Hematopoietic multipotent progenitor cell treated with erythropoietin and hydrocortisone succinate and interleukin-3 and kit ligand, for 8 days (in vitro differentiated cells): ENCODE measurements at regions not wholly inside any gene's neighbourhood (a gene's known extent, or its start where the extent isn't known, plus 50 kb on each side); places are given as distances from the start of the nearest gene placed in this dataset.
"Not testable (repeated sequence)": the region's sequence is repeated elsewhere in the genome, so short reads cannot be mapped to it uniquely, and the experiment has no call there.

Experiments used
- DNase-seq: peaks from one replicate; pipeline ENCODE4 v3.0.0-alpha.2; 2015

DNA sequence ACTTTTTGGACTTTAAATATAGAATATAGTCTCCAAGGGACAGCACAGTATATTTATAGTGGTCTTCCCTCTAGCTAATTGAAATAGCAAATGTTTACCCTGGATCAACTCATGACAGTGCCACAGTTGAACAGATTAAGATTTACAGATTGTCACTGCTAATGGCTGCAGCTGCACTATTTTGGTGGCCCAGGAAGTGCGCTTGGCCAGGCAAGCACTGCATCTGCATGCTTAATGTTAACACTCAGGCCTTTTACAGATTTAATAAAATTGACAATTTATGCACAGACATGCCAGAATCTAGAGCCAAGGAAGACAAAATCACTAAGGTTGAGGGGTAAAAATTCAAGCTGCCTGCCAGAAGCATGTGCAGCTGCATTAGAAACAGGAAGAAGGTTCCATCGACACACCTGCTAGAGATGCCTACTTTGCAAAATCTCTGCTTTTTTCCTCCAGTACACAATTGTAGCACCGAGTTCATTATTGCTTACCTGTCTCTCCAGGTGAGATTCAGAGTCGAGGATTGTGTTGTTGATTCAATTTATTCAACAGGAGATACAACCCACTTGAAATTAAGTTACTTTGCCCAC, 1042.3 kb upstream of the NRXN1 start:
- DNase-seq: no peak

DNA sequence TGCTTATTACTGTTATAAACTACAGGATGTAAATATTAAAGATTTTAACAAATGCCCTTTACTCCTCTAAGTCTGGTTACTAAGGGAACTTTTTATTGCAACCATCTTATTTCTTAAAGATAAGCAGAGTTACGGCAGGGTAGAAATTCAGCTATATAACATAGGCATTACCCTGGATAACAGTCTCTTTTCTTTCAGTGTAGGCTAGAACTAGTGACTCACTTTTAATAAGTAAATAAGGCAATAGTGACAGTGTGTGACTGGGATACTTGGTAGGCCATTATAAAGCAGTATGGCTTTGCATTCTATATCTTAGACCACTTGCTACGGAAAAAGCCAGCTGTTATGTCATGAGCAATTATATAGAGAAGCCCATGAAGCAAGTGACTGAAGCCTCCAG, 1041.0 kb upstream of the NRXN1 start:
- no peak for DNase-seq

DNA sequence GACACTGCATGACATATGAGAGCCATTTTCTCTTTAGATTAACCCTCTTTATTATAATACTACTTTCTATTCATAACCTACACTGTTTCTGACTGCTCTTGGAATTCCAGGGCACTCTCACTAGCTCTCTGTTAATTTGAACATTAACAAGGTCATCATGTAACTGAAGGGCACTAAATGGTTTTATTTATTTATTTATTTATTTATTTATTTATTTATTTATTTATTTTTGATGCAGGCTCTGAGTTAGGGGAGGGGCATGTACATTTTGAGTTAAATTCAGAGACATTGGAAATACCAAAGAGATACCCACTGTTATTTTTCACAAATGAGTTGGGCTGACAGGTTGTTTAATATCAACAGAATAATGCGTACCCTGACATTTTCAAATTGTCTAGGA, 1038.7 kb upstream of the NRXN1 start:
- no peak for DNase-seq

DNA sequence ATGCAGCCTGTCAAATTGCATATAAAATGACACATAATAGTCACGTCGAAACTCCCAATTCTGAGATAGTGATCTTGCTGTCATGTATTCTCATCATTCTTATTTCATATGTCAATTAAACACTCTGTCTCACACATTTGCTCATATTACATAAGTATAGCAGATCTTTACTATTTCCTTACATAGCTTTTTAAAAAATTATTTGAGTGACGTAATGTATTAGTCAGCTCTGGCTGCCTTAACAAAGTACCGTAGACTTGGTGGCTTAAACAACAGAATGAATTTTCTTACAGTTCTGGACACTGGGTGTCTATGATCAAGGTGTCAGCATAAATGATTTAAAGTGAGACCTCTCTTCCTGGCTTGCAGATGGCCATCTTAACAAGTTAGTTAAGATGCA, 1032.3 kb upstream of the NRXN1 start:
- DNase-seq: no peak

DNA sequence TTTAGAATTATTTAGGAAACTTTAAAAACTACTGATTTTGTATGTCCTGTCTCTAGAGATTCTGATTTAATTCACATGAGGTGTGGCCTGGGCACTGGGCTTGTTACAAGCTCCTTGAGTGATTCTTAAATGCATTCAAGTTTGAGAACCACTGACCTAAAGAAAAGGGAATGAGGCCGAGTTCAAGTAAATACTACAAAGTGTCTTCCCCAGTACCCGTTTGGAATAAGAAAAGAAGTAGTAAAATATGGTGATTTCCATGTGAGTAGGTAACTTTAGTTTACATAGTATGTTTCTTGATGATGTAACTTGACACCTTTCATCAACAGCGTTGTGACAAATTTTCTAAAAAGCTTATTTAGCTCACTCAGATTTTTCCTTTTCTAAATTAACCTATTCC, 1022.9 kb upstream of the NRXN1 start:
- DNase-seq: no peak

DNA sequence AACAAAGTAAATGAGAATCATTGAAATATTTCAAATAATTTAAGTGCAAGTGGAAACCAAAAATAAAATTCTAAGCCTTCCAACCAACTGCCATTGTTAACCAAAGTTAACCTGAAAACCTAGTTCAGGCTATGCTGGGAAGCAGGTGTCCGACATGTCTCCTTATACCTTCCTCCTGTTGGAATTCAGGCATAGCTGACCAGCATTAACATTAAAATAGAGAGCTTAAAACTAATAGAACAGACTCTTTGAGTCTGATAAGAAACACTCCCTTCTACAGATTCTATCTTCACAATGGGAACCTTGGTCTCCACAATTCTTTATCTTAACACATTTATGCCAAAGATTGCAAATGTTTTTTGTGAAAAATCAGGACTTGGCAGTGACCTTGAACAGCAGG, 1004.9 kb upstream of the NRXN1 start:
- no peak for DNase-seq

DNA sequence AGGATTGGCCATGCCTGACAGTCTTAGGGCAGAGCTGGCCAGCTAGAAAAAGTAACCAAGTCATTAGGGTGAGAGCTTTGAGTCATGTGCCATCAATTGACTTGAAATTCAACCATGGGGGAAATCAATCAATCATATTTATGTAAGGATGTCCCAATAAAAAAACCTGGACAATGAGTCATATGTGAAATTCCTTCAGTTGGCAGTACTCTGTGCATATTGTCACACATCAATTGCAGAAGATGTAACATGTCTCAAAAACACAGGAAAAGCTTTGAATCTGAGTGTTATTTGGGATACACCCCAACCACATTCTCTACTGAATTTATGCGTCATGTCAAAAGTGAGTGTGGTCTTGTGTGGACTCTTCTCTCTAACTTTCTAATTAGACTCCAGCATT, 1004.1 kb upstream of the NRXN1 start:
- DNase-seq: no peak

DNA sequence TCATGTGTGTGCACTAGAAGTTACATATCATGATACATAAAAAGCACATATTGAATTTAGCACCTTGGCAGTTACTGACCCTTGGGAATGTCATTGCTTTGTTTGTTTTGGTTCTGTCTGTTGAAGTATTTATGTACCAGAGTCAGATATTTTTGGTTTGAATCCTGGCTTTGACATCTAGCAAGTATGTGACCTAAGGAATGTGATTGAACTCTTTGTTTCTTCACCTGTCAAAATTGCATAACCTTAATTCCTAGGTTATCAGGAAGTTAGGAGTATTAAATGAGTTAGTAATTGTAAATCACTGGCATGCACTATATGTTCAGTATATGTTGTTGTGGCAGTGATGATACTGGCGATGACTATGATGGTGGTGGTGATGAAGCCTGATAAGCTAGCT, 1003.5 kb upstream of the NRXN1 start:
- no peak for DNase-seq

DNA sequence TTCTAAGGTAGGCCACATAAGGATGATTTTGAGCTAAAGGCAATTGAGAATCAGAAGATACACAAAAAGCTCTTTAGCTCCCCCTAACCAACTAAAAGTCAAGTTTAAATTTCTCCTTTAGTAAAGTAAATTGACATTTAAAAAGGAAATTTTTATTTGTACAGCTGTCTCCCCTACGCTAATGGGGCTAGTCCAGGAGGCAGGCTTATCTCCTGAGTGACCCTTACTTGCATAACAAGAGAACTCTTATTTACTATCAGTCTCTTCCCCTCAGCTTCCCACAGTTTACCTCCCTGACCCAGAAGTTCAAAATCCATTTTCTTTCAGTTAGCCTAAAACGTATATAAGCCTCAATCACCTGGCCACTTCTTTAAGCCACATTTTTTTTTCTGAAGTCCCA, 1002.8 kb upstream of the NRXN1 start:
- DNase-seq: no peak

DNA sequence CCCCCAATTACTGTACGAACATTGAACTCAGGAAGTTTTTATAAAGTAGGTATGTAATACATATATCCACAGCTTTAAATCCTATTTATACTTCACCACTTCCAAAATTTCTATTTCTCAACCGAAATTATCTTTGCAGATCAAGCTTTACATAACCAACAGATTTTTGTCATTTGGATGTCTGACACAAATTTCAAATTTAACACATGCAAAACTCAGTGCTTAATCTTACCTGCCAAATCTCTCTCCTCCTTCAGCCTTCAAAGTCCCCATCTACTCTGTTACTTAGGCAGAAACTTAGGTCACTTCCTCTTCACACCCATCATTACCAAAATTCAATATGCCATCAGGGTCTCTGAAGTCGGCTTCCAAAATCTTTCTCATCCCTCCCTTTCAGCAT, 990.1 kb upstream of the NRXN1 start:
- no peak for DNase-seq

DNA sequence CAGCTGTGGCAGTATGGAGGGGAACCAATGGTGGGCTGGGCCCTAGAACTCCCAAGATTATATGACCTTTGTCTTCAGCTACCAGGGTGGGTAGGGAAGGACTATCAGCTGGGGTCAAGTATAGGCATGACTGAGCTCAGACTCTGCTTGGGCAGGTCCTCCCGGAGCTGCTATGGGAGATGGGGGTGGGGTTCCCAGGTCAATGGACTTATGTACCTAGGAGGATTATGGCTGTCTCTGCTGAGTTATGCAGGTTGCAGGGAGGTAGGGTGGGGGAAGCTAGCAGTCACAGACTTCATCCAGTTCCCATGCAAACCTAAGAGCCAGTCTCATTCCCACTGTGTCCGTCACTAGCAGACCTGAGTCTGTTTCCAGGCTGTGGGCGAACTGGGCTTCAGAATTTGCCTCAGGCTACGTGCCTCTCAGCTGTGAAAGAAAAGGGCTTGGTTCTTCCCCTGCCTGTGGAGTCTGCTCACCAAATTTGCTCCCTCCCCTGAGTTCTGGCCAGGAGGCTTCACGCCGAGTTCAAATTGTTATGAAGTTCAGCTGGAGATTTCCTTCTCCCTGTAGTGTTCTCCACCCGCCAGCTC, 985.8 kb upstream of the NRXN1 start:
- DNase-seq: no peak

DNA sequence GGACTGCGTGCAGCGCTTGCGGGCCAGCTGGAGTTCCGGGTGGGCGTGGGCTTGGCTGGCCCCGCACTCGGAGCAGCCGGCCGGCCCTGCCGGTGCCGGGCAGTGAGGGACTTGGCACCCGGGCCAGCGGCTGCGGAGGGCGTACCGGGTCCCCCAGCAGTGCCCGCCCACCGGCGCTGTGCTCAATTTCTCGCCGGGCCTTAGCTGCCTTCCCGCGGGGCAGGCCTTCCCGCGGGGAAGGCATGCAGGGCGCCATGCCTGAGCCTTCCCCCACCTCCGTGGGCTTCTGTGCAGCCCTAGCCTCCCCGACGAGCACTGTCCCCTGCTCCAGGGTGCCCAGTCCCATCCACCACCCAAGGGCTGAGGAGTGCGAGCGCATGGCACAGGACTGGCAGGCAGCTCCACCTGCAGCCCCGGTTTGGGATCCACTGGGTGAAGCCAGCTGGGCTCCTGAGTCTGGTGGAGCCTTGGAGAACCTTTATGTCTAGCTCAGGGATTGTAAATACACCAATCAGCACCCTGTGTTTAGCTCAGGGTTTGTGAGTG, 975.0 kb upstream of the NRXN1 start:
- not testable (repeated sequence) for DNase-seq

DNA sequence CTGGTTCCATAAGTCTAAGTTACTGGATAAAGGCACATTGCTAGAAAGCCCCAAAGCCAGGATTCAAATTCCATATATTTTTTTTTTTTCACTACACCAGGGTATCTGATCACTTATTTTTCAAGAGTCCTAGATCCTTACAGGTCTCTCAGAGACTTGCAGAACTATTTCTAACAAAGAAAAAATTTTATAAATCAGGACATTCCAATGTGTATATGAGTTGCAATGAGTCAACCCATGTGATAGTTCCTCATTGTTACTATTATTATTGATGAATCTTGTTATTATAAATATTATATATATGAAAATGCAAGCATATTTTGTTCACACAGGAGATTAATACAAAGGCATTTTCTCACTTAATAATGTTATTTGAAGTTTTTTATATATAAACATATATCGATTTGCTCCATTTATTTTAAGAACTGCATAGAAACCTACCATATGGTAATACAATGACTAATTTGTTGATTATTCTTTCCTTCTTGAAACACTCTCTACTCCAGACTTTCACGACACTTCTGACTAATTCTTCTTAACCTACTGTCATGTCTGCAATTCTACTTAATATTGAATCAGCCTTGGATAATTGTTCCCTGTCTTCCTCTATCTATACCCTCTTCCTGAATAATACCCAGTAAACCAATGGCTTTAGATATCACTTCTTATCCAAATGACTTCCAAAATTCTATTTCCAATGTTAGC, 968.4 kb upstream of the NRXN1 start:
- no peak for DNase-seq

DNA sequence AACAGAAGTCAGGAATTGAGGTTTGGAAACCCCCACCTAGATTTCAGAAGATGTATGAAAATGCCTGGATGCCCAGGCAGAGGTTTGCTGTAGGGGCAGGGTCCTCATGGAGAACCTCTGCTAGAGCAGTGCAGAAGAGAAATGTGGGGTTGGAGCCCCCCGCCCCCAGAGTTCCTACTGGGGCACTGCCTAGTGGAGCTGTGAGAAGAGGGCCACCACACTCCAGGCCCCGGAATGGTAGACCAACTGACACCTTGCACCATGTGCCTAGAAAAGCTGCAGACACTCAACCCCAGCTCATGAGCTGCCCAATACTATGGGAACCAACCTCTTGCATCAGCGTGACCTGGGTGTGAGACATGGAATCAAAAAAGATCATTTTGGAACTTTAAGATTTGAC, 967.0 kb upstream of the NRXN1 start:
- DNase-seq: no peak

DNA sequence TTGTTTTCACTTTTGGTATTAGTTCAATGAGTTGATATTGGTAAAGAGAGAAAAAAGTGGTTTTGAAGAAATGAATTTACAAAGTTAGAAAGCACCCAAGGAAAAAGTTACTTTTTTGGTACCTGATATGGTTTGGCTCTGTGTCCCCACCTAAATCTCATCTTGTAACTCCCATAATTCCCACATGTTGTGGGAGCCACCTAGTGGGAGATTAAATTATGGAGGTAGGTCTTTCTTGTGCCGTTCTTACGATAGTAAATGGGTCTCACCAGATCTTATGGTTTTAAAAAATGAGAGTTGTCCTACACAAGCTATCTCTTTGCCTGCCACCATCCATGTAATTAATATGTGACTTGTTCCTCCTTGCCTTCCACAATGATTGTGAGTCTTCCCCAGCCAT, 965.6 kb upstream of the NRXN1 start:
- DNase-seq: no peak

DNA sequence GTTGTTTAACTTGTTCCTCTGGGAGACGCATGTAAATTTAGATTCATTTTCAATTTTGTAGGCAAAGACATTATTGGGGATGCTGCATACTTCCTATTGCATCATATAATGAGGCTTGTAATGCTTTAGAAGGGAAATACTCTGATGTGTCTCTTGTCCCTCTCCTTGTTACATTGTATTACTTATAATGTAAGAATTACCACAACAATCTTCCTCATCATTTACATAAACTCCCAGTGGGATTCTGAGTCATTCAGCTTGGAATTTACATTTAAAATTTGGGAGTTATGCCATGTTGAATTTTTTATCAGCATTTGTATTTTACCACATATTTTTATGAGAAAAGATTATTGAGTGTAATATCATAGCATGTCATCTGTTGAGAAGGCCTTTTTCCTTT, 963.4 kb upstream of the NRXN1 start:
- DNase-seq: no peak

DNA sequence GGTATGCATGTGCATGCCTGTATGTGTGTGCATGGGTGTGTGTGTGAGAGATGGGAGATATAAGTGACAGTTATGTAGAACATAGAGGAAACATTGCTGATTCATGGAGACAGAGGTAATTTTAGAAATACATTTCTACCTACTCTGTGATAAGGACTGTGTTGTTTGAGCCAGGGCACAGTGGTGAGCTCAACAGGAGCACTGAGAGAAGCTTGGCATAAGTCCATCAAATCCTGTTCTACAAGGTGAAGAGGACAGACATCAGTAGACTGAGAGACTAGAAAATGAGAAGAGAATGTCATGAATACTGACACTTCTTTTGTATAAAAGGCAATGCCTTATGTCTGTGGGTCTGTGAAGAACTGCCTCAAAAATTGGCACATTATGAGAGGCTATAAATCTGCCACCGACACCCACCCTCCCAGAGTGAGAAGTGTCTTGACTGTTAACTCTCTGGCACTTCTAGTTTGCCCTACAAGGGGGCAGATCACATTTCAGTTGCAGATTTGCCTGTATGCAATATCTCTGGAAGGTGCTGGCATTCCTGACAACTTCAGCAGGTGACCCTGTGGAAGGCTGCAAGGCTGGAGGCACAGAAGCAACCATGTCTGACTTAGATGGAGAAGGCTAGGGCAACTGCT, 962.3 kb upstream of the NRXN1 start:
- no peak for DNase-seq

DNA sequence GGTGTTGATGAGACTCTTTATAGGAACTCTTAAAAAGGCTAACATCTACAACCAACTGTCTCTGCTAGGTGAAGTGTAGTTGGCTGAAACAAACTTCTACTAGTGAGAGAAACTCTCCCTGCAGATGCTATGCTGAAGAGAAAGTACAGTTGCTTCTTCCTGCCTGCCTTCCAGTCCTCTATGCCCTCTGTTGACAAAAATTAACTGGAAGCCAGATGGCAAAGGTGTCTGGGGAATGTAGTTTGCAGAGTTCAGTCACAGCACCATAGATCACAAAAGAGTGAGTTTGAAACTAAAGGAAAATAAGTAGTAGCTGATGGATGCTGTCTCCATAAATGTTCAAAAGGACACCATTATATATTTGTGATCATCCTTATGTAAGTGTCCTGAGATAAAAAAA, 958.8 kb upstream of the NRXN1 start:
- no peak for DNase-seq

DNA sequence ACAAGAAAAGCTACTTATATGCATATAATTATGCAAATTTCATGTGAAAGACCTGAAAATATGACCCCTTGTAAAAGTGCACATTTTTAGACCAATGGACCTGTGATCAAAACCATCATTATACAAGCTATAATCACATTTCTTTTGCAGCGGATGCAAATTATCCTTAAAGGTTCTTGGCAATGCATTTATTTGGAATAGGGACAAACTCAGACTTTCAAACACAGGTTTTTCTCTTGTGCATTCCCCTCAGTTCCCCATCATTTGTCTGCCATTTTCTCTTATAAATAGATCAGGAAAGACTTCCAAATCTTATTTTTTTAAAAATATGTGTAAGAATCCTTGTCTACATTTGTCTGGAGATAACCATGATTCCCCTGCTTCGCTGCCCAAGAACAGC, 954.2 kb upstream of the NRXN1 start:
- DNase-seq: no peak

DNA sequence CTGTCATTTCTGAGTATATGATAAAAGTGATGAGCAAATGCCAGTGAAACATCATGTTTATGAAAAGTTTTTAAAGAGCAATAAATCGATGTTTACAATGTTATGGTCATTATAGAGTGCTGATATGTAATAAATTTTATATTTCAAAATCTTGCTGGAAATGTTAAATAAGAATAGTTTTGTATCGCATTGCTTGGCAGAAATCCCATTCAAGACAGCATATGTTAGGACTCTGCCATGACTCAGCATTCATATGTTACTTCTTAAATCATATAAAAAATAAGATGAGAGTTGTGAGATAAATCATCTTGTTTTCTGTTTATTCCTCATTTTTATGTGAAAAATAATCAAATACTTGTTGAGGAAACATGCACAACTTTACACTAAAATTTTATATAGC, 949.9 kb upstream of the NRXN1 start:
- no peak for DNase-seq

DNA sequence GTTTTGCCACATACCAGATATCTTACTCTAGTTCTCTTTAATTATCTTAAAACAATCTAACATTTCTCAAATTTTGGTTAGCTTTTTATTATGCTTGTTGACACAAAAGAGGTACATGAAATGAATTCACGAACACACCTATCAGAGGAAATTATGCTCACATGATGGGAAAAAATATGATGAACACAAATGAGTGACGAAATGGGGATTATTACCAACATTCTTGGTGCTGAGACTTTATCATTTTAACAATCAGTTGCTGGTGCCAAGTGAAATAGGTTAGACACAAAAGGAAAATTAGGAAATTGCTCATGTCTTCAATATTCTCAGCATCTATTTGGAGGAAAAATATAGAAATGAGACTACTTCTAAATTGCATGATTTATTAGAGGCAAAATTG, 944.7 kb upstream of the NRXN1 start:
- DNase-seq: no peak

DNA sequence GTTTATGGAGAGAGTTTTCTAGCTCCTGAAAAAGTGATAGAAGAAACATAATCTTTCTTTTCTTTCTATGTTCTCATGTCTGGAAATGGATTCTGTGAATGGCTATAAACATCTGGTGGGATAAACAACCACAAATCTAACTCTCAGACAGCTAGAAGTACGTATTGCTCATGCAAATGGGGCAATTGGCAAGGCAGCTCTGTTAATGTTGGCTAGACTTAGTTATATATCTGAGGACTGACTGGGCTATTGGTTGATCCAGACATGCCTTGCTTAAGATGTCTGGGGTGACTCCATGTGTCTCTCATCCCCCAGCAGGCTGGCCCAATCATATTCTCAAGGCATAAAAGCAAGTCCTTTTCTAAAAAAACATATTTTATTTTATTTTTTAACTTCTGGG, 939.2 kb upstream of the NRXN1 start:
- DNase-seq: no peak

DNA sequence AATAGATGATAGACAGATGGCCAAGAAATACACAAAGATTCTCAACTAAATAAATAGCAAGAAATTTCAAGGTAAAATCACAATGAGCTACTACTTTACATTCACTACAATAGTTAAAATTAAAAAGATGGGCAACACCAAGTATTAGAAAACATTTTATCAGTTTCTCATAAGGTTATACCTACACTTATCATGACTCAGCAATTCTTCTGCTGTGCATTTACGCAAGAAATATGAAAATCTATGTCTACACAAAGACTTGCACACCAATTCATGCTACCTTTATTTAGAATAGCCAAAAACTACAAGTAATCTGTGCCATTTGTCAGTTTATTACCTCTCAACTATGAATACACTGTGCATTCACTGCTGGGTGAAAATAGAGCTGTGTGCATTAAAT, 937.4 kb upstream of the NRXN1 start:
- DNase-seq: no peak

DNA sequence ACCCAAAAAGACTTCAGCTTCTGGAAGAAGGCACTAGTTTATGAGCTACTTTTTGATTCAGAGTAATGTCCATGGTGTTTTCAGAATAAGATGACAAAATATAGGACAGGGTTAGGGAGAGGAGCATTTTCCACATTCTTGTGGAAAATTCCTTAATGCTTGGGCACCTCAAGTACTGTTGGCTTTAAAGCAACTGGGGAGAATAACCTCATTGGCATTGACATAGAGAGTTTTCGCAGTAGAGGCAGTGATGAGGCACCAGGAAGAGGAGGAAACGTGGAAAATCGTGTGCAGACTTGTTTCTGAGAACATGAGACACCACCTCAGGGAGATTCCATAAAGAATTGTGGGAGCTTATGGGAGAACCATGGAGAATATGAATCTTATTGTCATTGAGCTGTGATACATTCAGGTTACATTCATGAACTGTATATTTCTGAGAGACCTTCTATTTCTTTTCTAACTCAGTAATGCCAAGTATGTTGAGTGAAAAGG, 929.0 kb upstream of the NRXN1 start:
- no peak for DNase-seq
